Hepatocyte (in vitro differentiated cells): ENCODE measurements at regions not wholly inside any gene's neighbourhood (a gene's known extent, or its start where the extent isn't known, plus 50 kb on each side); places are given as distances from the start of the nearest gene placed in this dataset.

ENCODE experiments used
- DNase-seq: peaks from one replicate; pipeline ENCODE4 v3.0.0-alpha.2; 2016; ENCODE audit warnings: low spot score
- H2AFZ ChIP-seq: fragments of 200-600 bp; sonication (generic); 2 replicates; pipeline ENCODE4 v1.6.0; 2016; ENCODE audit warnings: antibody characterized with exemption, mild to moderate bottlenecking
- H3K27ac ChIP-seq: fragments of 200-600 bp; sonication (generic); 2 replicates; pipeline ENCODE4 v1.5.1; 2016; ENCODE audit warnings: mild to moderate bottlenecking
- H3K27me3 ChIP-seq: fragments of 200-600 bp; sonication (generic); 2 replicates; pipeline ENCODE4 v1.6.1; 2016
- H3K36me3 ChIP-seq: fragments of 200-600 bp; sonication (generic); replicated peaks from 2 replicates; pipeline ENCODE4 v1.5.1; 2016; ENCODE audit warnings: low read depth; ENCODE audit not compliant: insufficient read depth
- H3K4me1 ChIP-seq: fragments of 200-600 bp; sonication (generic); 2 replicates; pipeline ENCODE4 v1.5.1; 2016; ENCODE audit warnings: mild to moderate bottlenecking, moderate library complexity; ENCODE audit not compliant: insufficient read depth
- H3K4me2 ChIP-seq: fragments of 200-600 bp; sonication (generic); 2 replicates; pipeline ENCODE4 v1.6.0; 2016
- H3K4me3 ChIP-seq: fragments of 200-600 bp; sonication (generic); 2 replicates; pipeline ENCODE4 v1.5.1; 2016; ENCODE audit warnings: mild to moderate bottlenecking
- H3K79me2 ChIP-seq: fragments of 200-600 bp; sonication (generic); 2 replicates; pipeline ENCODE4 v1.6.0; 2017; ENCODE audit warnings: mild to moderate bottlenecking
- H3K9me2 ChIP-seq: fragments of 200-600 bp; sonication (generic); replicated peaks from 2 replicates; pipeline ENCODE4 v1.6.0; 2017; ENCODE audit warnings: mild to moderate bottlenecking; ENCODE audit not compliant: insufficient read depth
- H3K9me3 ChIP-seq: fragments of 200-600 bp; sonication (generic); 2 replicates; pipeline ENCODE4 v1.5.1; 2016; ENCODE audit warnings: low read depth, mild to moderate bottlenecking
- H4K20me1 ChIP-seq: fragments of 200-600 bp; sonication (generic); 2 replicates; pipeline ENCODE4 v1.6.0; 2016; ENCODE audit warnings: mild to moderate bottlenecking; ENCODE audit not compliant: insufficient read depth, poor library complexity, severe bottlenecking
- EZH2 ChIP-seq: fragments of 200-600 bp; sonication (generic); IDR thresholded peaks from 2 replicates; pipeline ENCODE4 v1.6.1; 2016; ENCODE audit warnings: antibody characterized with exemption, mild to moderate bottlenecking, borderline replicate concordance
- EZH2phosphoT487 ChIP-seq: fragments of 200-600 bp; sonication (generic); IDR thresholded peaks from one replicate; pipeline ENCODE4 v1.6.1; 2018; ENCODE audit warnings: antibody characterized with exemption, mild to moderate bottlenecking, low read depth, moderate library complexity; ENCODE audit not compliant: unreplicated experiment, severe bottlenecking
- WGBS: methylation state at CpG from one replicate; pipeline ENCODE4 v1.1.6; 2016; ENCODE audit warnings: low lambda C conversion rate; ENCODE audit errors: missing lambda C conversion rate; 5-methylcytosine and 5-hydroxymethylcytosine counted together
- TF ChIP-seq, protein P1 (sequence below): fragments of 200-600 bp; sonication (generic); IDR thresholded peaks from 2 replicates; pipeline ENCODE4 v1.5.1; 2016; ENCODE audit warnings: antibody characterized with exemption, mild to moderate bottlenecking; ENCODE audit not compliant: poor library complexity

DNA sequence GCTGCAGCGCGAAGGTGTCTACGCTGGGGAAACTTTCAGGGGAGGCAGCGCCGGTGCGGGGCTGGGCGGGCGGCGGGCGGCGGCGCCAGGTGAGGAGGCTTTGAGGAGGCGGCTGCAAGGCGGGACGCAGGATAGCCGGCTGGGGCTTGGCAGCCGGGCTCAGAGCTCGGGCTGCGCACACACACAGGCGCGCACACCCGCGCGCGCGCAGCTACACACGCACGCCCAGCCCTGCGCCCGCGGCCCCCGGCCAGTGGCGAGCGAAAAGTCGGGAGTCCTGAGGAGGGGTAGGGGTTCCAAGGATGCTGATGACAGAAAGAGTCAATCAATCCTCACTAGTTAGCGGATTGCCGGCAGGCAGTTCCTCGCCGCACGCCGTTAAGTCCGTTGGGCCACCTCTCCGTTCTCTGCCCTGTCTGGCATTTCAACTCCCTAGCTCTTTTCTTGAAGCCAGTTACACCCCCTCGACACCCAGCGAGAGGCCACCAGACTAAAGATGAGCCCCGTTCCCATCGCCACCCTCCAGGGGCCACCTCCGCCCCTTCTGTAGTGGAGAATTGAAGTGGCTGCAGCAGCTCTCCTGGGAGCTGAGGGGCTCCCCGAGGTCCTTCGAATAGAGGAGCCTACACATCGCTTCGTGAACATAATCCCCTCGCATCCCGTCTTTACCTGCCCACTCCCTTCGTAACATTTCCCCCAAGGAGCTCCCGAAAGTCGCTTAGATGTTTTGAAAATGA, 1640.3 kb upstream of the C9orf72 start, which contains the start of gene LINGO2:
Gene LINGO2 (minus strand): TSS at position 185 of the 737 bp plus-strand sequence.
- H3K79me2 ChIP-seq, result no peaks in the 10 kb centered on the region
- H3K27me3 ChIP-seq, result peaks cover 60% of the 10 kb centered on the region
- H3K9me3 ChIP-seq, result no peaks in the 10 kb centered on the region
- peak within 1 kb of the TSS; percentile 97 for H3K4me2 ChIP-seq
- H3K4me3 ChIP-seq, result peak within 1 kb of the TSS; percentile 67
- H3K36me3 ChIP-seq, result no peaks in the 10 kb centered on the region
- no peaks in the 10 kb centered on the region for H4K20me1 ChIP-seq
- H3K9me2 ChIP-seq, result no peaks in the 10 kb centered on the region
- peak within 1 kb of the TSS; percentile 82 for H2AFZ ChIP-seq
- peak; percentile 66 for DNase-seq
- no peak within 1 kb of the TSS for H3K27ac ChIP-seq
- peak; percentile 22 for TF ChIP-seq EZH2phosphoT487
- TF ChIP-seq, protein P1, sequence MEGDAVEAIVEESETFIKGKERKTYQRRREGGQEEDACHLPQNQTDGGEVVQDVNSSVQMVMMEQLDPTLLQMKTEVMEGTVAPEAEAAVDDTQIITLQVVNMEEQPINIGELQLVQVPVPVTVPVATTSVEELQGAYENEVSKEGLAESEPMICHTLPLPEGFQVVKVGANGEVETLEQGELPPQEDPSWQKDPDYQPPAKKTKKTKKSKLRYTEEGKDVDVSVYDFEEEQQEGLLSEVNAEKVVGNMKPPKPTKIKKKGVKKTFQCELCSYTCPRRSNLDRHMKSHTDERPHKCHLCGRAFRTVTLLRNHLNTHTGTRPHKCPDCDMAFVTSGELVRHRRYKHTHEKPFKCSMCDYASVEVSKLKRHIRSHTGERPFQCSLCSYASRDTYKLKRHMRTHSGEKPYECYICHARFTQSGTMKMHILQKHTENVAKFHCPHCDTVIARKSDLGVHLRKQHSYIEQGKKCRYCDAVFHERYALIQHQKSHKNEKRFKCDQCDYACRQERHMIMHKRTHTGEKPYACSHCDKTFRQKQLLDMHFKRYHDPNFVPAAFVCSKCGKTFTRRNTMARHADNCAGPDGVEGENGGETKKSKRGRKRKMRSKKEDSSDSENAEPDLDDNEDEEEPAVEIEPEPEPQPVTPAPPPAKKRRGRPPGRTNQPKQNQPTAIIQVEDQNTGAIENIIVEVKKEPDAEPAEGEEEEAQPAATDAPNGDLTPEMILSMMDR, result no peak
- H3K4me1 ChIP-seq, result no peaks in the 10 kb centered on the region
- 1% methylated on average over 51 of the region's 57 CpGs for WGBS

DNA sequence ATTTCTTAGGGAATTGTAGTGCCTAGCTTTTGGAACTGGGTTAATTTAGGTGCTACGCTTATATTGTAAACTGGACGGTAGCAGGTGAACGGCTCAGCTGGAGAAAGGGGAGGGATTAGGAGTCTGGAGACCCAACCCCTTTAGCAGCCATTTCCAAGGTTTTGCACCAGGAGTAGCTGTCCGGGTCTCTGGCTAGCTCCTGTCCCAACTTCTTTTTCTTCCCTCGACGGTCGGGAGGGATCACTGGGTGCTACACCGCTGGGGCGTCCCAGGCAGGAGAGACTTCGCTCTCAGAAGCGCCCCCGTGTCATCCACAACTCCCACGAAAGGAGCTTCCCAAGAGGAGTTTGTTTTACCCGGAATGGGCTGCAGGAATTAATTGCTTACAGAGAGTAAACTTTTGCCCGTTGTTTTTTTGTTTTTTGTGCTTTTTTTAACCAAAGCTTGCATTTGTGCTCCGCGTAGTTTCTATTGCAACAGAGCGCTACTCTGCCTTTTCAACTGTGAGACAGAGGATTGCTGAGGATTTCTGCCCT, 1640.9 kb upstream of the C9orf72 start:
- H3K27ac ChIP-seq, result no peak overlapping the region
- peak; percentile 72 for DNase-seq
- H3K27me3 ChIP-seq, result peaks cover 60% of the 10 kb centered on the region
- no peaks in the 10 kb centered on the region for H3K4me1 ChIP-seq
- H3K4me3 ChIP-seq, result peak overlapping the region; percentile 67
- no peaks in the 10 kb centered on the region for H3K36me3 ChIP-seq
- H3K79me2 ChIP-seq, result no peaks in the 10 kb centered on the region
- peak; percentile 65 for TF ChIP-seq EZH2
- TF ChIP-seq EZH2phosphoT487, result no peak
- no peaks in the 10 kb centered on the region for H3K9me2 ChIP-seq
- WGBS, result 2% methylated on average over 18 of the region's 18 CpGs
- H4K20me1 ChIP-seq, result no peaks in the 10 kb centered on the region
- H3K4me2 ChIP-seq, result peak overlapping the region; percentile 97
- H2AFZ ChIP-seq, result peak overlapping the region; percentile 82
- H3K9me3 ChIP-seq, result no peaks in the 10 kb centered on the region

DNA sequence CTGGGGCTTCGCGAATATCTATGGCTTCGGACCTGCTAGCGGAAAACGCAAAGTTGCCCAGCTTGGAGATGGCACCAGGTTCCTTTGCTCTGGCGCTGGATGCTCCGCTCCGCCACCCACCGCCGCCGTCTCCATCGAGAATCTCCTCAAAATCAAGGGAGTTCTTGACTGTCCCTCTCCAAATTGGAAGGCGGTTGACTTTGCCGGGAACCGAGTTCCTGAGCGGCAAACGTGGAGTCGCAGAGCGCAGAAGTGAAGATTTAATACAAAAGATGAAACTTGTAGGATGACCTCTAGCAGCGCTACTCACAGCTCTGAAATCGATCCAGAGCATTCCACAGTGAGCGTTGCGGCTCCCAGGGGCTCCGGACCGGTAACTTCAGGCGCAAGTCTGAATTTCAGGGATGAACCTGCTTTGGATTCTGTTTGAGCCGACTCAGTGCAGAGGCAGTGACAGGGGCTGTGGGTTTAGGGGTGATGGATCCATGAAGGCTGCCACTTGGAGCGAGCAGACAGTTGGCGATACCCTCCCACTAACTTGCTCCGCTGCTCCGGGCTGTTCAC, 1641.5 kb upstream of the C9orf72 start:
- DNase-seq, result peak; percentile 15
- Histone ChIP-seq H3K36me3 (no peaks in the 10 kb centered on the region), H3K27me3 (peaks cover 59% of the 10 kb centered on the region), H3K4me1 (no peaks in the 10 kb centered on the region), H4K20me1 (no peaks in the 10 kb centered on the region), H2AFZ (peak overlapping the region; percentile 82), H3K27ac (no peak overlapping the region), H3K4me2 (peak overlapping the region; percentile 97), H3K9me2 (no peaks in the 10 kb centered on the region), H3K9me3 (no peaks in the 10 kb centered on the region), H3K4me3 (peak overlapping the region; percentile 67), H3K79me2 (no peaks in the 10 kb centered on the region)
- TF ChIP-seq EZH2 (peak; percentile 50), EZH2phosphoT487 (no peak)
- TF ChIP-seq, protein P1, result no peak
- 4% methylated on average over 31 of the region's 31 CpGs for WGBS

DNA sequence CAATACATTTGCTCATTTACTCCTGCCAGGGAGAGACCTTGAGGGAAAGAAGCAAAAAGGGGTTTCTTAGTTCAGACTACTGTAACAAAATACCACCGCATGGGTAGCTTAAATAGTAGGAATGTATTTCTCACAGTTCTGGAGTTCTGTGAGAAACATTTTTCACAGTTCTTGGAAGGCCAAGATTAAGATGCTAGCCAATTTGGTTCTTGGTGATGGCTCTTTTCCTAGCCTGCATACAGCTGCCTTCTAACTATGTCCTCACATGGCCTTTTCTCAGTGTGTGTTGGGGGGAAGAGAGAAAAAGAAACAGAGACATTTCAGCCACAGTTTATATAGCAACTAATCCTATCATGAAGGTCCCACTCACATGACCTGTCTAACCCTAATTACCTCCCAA, 1644.7 kb upstream of the C9orf72 start:
- no peak overlapping the region for H3K4me3 ChIP-seq
- H3K79me2 ChIP-seq, result no peaks in the 10 kb centered on the region
- no peaks in the 10 kb centered on the region for H3K9me2 ChIP-seq
- no peaks in the 10 kb centered on the region for H3K9me3 ChIP-seq
- TF ChIP-seq, protein P1, result no peak
- TF ChIP-seq EZH2phosphoT487, result no peak
- TF ChIP-seq EZH2, result no peak
- H3K4me1 ChIP-seq, result no peaks in the 10 kb centered on the region
- H3K27ac ChIP-seq, result no peak overlapping the region
- no peak overlapping the region for H3K4me2 ChIP-seq
- WGBS, result 90% methylated on average over 1 of the region's 1 CpG
- no peak for DNase-seq
- no peaks in the 10 kb centered on the region for H3K36me3 ChIP-seq
- peaks cover 36% of the 10 kb centered on the region for H3K27me3 ChIP-seq
- H4K20me1 ChIP-seq, result no peaks in the 10 kb centered on the region
- no peak overlapping the region for H2AFZ ChIP-seq
